Astrocyte (in vitro differentiated cells and primary cell): ENCODE measurements at regions not wholly inside any gene's neighbourhood (a gene's known extent, or its start where the extent isn't known, plus 50 kb on each side); places are given as distances from the start of the nearest gene placed in this dataset.
A peak's percentile ranks its signal among the peaks of the same experiment; 100 is the strongest.

Experiments
- DNase-seq: peaks from one replicate; pipeline ENCODE4 v3.0.0-alpha.2; 2010; ENCODE audit warnings: low read depth
- FAIRE-seq: peaks from 2 replicates; lab custom pipeline; 2011; peaks lifted over from hg19 to GRCh38; lab: Jason Lieb, UNC
- H2AFZ ChIP-seq: 2 replicates; pipeline ENCODE4 v1.6.0; 2012; ENCODE audit warnings: low read depth, low read length, inconsistent platforms
- H3K27ac ChIP-seq: 2 replicates; pipeline ENCODE4 v1.5.1; 2011; ENCODE audit warnings: low read depth, low read length, inconsistent platforms
- H3K27me3 ChIP-seq: 2 replicates; pipeline ENCODE4 v1.6.0; 2011; ENCODE audit warnings: low read length, inconsistent platforms; ENCODE audit not compliant: insufficient read depth
- H3K36me3 ChIP-seq: 2 replicates; pipeline ENCODE4 v1.5.1; 2011; ENCODE audit warnings: low read length, inconsistent platforms; ENCODE audit not compliant: insufficient read depth
- H3K4me1 ChIP-seq: 2 replicates; pipeline ENCODE4 v1.5.1; 2011; ENCODE audit warnings: low read length, inconsistent platforms; ENCODE audit not compliant: insufficient read depth
- H3K4me2 ChIP-seq: 2 replicates; pipeline ENCODE4 v1.6.0; 2012; ENCODE audit warnings: low read length, inconsistent platforms
- H3K4me3 ChIP-seq: 2 replicates; pipeline ENCODE4 v1.5.1; 2011; ENCODE audit warnings: low read depth, mild to moderate bottlenecking, low read length, inconsistent platforms; ENCODE audit not compliant: insufficient read depth
- H3K79me2 ChIP-seq: 2 replicates; pipeline ENCODE4 v1.6.0; 2012; ENCODE audit warnings: mild to moderate bottlenecking, low read length, inconsistent platforms; ENCODE audit not compliant: insufficient read depth
- H3K9ac ChIP-seq: 2 replicates; pipeline ENCODE4 v1.6.0; 2012; ENCODE audit warnings: mild to moderate bottlenecking, low read length, inconsistent platforms
- H3K9me3 ChIP-seq: 2 replicates; pipeline ENCODE4 v1.5.1; 2012; ENCODE audit warnings: low read depth, mild to moderate bottlenecking, low read length, inconsistent platforms; ENCODE audit not compliant: insufficient read depth
- H4K20me1 ChIP-seq: 2 replicates; pipeline ENCODE4 v1.6.0; 2012; ENCODE audit warnings: low read length, inconsistent platforms; ENCODE audit not compliant: insufficient read depth
- H3K27ac Mint-ChIP-seq: one replicate; pipeline ENCODE4 v1.8.0; 2021; ENCODE audit warnings: mild to moderate bottlenecking, mixed read lengths; ENCODE audit not compliant: unreplicated experiment
- H3K27me3 Mint-ChIP-seq: one replicate; pipeline ENCODE4 v1.8.0; 2021; ENCODE audit warnings: low read depth, mixed read lengths; ENCODE audit not compliant: unreplicated experiment
- H3K36me3 Mint-ChIP-seq: one replicate; pipeline ENCODE4 v1.8.0; 2021; ENCODE audit warnings: low read depth, mixed read lengths; ENCODE audit not compliant: unreplicated experiment
- H3K4me1 Mint-ChIP-seq: one replicate; pipeline ENCODE4 v1.8.0; 2021; ENCODE audit warnings: low read depth, mixed read lengths; ENCODE audit not compliant: unreplicated experiment
- H3K4me3 Mint-ChIP-seq: one replicate; pipeline ENCODE4 v1.8.0; 2021; ENCODE audit warnings: mild to moderate bottlenecking, moderate library complexity, mixed read lengths; ENCODE audit not compliant: unreplicated experiment
- H3K9me3 Mint-ChIP-seq: one replicate; pipeline ENCODE4 v1.8.0; 2021; ENCODE audit warnings: mild to moderate bottlenecking, mixed read lengths; ENCODE audit not compliant: unreplicated experiment
- EZH2 ChIP-seq: IDR thresholded peaks from 2 replicates; pipeline ENCODE4 v1.6.1; 2012; ENCODE audit warnings: mild to moderate bottlenecking, low read length, inconsistent platforms; ENCODE audit not compliant: insufficient read depth
- TF ChIP-seq, protein P1 (sequence below): IDR thresholded peaks from 2 replicates; pipeline ENCODE4 v1.5.1; 2011; ENCODE audit warnings: low read depth, mild to moderate bottlenecking, inconsistent platforms, low read length, moderate library complexity; ENCODE audit not compliant: insufficient read depth

DNA sequence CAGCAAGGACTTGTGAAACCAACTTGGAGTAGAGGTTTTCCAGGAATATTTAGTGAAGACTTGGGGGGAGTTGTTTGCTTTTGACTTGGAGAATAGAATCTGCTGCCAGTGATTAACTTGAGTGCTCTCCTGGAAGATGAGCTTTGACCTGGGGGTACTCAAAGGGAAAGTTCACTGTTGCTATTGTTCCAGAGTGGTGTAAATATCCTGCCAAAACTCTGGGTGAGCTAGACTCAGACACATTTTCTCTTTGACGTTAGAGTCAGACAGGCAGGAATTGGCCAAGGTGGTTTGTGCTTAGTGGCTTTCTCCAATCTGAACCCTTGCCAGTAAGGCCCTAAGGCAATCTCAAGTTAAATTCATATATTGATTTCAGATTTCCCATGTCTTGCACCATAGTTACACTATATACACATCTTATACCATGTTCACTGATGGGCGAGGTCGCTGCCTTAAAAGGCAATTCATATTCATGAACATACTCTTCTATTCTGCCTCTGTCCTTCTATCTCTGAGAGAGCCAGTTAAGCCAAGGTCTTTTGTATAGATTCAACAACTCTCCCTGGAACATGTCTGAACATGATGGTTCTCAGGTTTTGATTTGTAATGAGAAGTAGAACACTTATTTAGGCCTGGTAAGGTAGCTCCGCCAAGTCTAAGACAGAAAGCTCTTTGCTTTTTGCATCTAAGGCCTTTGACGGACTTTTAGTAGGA lies 204.6 kb upstream of the SLC38A2 start:
- Histone ChIP-seq H3K9me3 (peaks cover 4% of the 10 kb centered on the region), H3K4me3 (no peak overlapping the region), H3K4me1 (no peaks in the 10 kb centered on the region), H4K20me1 (no peaks in the 10 kb centered on the region), H2AFZ (no peak overlapping the region), H3K27me3 (no peaks in the 10 kb centered on the region), H3K9ac (no peak overlapping the region), H3K36me3 (no peaks in the 10 kb centered on the region), H3K4me2 (no peak overlapping the region), H3K79me2 (no peaks in the 10 kb centered on the region), H3K27ac (no peak overlapping the region)
- TF ChIP-seq, protein P1, sequence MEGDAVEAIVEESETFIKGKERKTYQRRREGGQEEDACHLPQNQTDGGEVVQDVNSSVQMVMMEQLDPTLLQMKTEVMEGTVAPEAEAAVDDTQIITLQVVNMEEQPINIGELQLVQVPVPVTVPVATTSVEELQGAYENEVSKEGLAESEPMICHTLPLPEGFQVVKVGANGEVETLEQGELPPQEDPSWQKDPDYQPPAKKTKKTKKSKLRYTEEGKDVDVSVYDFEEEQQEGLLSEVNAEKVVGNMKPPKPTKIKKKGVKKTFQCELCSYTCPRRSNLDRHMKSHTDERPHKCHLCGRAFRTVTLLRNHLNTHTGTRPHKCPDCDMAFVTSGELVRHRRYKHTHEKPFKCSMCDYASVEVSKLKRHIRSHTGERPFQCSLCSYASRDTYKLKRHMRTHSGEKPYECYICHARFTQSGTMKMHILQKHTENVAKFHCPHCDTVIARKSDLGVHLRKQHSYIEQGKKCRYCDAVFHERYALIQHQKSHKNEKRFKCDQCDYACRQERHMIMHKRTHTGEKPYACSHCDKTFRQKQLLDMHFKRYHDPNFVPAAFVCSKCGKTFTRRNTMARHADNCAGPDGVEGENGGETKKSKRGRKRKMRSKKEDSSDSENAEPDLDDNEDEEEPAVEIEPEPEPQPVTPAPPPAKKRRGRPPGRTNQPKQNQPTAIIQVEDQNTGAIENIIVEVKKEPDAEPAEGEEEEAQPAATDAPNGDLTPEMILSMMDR: no peak
- no peak for TF ChIP-seq EZH2
- peaks cover 4% of the 10 kb centered on the region for H3K9me3 Mint-ChIP-seq
- peaks cover 2% of the 10 kb centered on the region for H3K36me3 Mint-ChIP-seq
- no peak for DNase-seq
- H3K4me3 Mint-ChIP-seq: no peak overlapping the region
- no peaks in the 10 kb centered on the region for H3K27me3 Mint-ChIP-seq
- no peak overlapping the region for H3K27ac Mint-ChIP-seq
- no peaks in the 10 kb centered on the region for H3K4me1 Mint-ChIP-seq
- peak; percentile 17 for FAIRE-seq

DNA sequence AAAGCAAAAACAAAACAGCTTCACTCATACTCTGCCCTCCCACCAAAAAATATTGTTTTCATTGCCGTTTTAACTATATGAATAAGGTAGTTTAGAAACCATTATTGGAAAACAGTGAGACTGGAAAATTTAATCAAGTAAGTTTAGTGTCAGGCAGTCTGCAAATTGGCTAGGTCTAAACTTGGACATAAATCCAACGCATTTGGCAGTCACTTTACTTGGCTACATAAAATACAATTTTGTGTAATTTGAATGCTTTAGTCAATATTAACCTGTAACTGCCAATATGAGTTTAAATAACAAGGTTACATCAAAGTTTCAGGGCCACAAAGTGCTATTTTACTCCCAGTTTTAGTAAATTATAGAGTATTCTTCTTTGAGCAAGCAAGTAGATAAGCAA lies 202.3 kb upstream of the SLC38A2 start:
- TF ChIP-seq EZH2: no peak
- TF ChIP-seq, protein P1: no peak
- Histone ChIP-seq H3K9me3 (no peaks in the 10 kb centered on the region), H3K36me3 (no peaks in the 10 kb centered on the region), H3K9ac (no peak overlapping the region), H4K20me1 (no peaks in the 10 kb centered on the region), H3K4me2 (no peak overlapping the region), H3K79me2 (no peaks in the 10 kb centered on the region), H3K4me3 (no peak overlapping the region), H2AFZ (no peak overlapping the region), H3K27me3 (no peaks in the 10 kb centered on the region), H3K27ac (no peak overlapping the region), H3K4me1 (no peaks in the 10 kb centered on the region)
- DNase-seq (no peak), FAIRE-seq (no peak)
- H3K9me3 Mint-ChIP-seq: peaks cover 7% of the 10 kb centered on the region
- H3K4me3 Mint-ChIP-seq: no peak overlapping the region
- no peaks in the 10 kb centered on the region for H3K27me3 Mint-ChIP-seq
- no peaks in the 10 kb centered on the region for H3K4me1 Mint-ChIP-seq
- peaks cover 2% of the 10 kb centered on the region for H3K36me3 Mint-ChIP-seq
- no peak overlapping the region for H3K27ac Mint-ChIP-seq

DNA sequence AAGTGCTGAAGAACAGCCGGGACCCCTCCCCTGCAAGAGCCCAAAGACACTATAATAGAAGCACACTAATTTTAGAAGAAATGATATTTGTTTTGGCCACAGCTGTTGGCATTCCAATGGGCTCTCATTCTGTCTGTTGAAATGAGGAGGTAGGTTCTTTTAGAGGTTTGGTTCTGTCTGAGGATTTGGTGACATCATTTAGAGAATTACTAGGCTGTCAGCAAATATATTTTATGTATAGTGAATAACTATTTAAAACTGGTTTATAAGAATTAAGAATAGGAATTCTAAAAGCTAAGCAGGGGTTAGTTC lies 200.7 kb upstream of the SLC38A2 start:
- H3K27me3 Mint-ChIP-seq: no peaks in the 10 kb centered on the region
- H3K9me3 ChIP-seq: peaks cover 5% of the 10 kb centered on the region
- H3K4me3 ChIP-seq: no peak overlapping the region
- peaks cover 2% of the 10 kb centered on the region for H3K36me3 Mint-ChIP-seq
- no peak overlapping the region for H2AFZ ChIP-seq
- H3K36me3 ChIP-seq: no peaks in the 10 kb centered on the region
- no peaks in the 10 kb centered on the region for H3K4me1 Mint-ChIP-seq
- H4K20me1 ChIP-seq: no peaks in the 10 kb centered on the region
- H3K9ac ChIP-seq: no peak overlapping the region
- H3K4me1 ChIP-seq: no peaks in the 10 kb centered on the region
- H3K4me3 Mint-ChIP-seq: no peak overlapping the region
- peaks cover 13% of the 10 kb centered on the region for H3K9me3 Mint-ChIP-seq
- FAIRE-seq (no peak), DNase-seq (no peak)
- H3K79me2 ChIP-seq: no peaks in the 10 kb centered on the region
- TF ChIP-seq, protein P1: no peak
- TF ChIP-seq EZH2: no peak
- H3K27ac Mint-ChIP-seq: no peak overlapping the region
- H3K27ac ChIP-seq: no peak overlapping the region
- H3K27me3 ChIP-seq: no peaks in the 10 kb centered on the region
- H3K4me2 ChIP-seq: no peak overlapping the region
